Activated naive CD4-positive, alpha-beta T cell treated with anti-CD3 and anti-CD28 coated beads for 36 hours (primary cell): ENCODE measurements at regions not wholly inside any gene's neighbourhood (a gene's known extent, or its start where the extent isn't known, plus 50 kb on each side); places are given as distances from the start of the nearest gene placed in this dataset.

Source experiments
- CTCF ChIA-PET: fragments of 350-600 bp; sonication (Branson Sonifier 250); formaldehyde crosslinking; loops from one replicate; lab custom pipeline; 2021; ENCODE audit warnings: antibody characterized with exemption; lab: Charles Lee
- DNase-seq: peaks from one replicate; pipeline ENCODE4 v3.0.0-alpha.2; 2020
- H3K27ac Mint-ChIP-seq: one replicate; pipeline ENCODE4 v1.8.0; 2021; ENCODE audit warnings: mild to moderate bottlenecking, mixed read lengths
- H3K27me3 Mint-ChIP-seq: one replicate; pipeline ENCODE4 v1.8.0; 2021; ENCODE audit warnings: low read depth, mixed read lengths
- H3K36me3 Mint-ChIP-seq: one replicate; pipeline ENCODE4 v1.8.0; 2021; ENCODE audit warnings: low read depth, mixed read lengths
- H3K4me1 Mint-ChIP-seq: one replicate; pipeline ENCODE4 v1.8.0; 2021; ENCODE audit warnings: low read depth, mixed read lengths
- H3K4me3 Mint-ChIP-seq: one replicate; pipeline ENCODE4 v1.8.0; 2021; ENCODE audit warnings: mild to moderate bottlenecking, moderate library complexity, mixed read lengths
- H3K9me3 Mint-ChIP-seq: one replicate; pipeline ENCODE4 v1.8.0; 2021; ENCODE audit warnings: mixed read lengths
- intact Hi-C: fragments of 100-400 bp; cut with micrococcal nuclease; formaldehyde crosslinking; loops from one replicate; pipeline ENCODE4 v1.15.1; 2023

- CTCF ChIA-PET, result no interaction called here
These were observed 780.5 kb upstream of the ARGLU1 start for GRCh38 chr13:107348471-107348870.

GRCh38 chr13:107347641-107348369 is 779.9 kb upstream of the ARGLU1 start:
- intact Hi-C loops, result no loop called here

More at GRCh38 chr13:107348471-107348870, 780.5 kb upstream of the ARGLU1 start:
- Mint-ChIP-seq H3K27ac (no peak overlapping the region), H3K4me3 (no peak overlapping the region), H3K9me3 (no peaks in the 10 kb centered on the region), H3K4me1 (no peaks in the 10 kb centered on the region), H3K27me3 (no peaks in the 10 kb centered on the region), H3K36me3 (no peaks in the 10 kb centered on the region)
- no peak for DNase-seq
- intact Hi-C loops, result no loop called here

GRCh38 chr13:107342747-107343146 is 774.8 kb upstream of the ARGLU1 start:
- Mint-ChIP-seq H3K27ac (no peak overlapping the region), H3K4me3 (no peak overlapping the region), H3K27me3 (no peaks in the 10 kb centered on the region), H3K4me1 (no peaks in the 10 kb centered on the region), H3K36me3 (no peaks in the 10 kb centered on the region), H3K9me3 (no peaks in the 10 kb centered on the region)
- CTCF ChIA-PET, result no interaction called here
- DNase-seq, result no peak
- intact Hi-C loops, result no loop called here

More at GRCh38 chr13:107347641-107348369, 779.9 kb upstream of the ARGLU1 start:
- CTCF ChIA-PET, result no interaction called here
- Mint-ChIP-seq H3K36me3 (no peaks in the 10 kb centered on the region), H3K27ac (no peak overlapping the region), H3K4me3 (no peak overlapping the region), H3K9me3 (no peaks in the 10 kb centered on the region), H3K27me3 (no peaks in the 10 kb centered on the region), H3K4me1 (no peaks in the 10 kb centered on the region)
- no peak for DNase-seq

GRCh38 chr13:107339209-107339608 is 771.3 kb upstream of the ARGLU1 start:
- Mint-ChIP-seq H3K9me3 (no peaks in the 10 kb centered on the region), H3K4me3 (no peak overlapping the region), H3K36me3 (no peaks in the 10 kb centered on the region), H3K27ac (no peak overlapping the region), H3K27me3 (no peaks in the 10 kb centered on the region), H3K4me1 (no peaks in the 10 kb centered on the region)
- intact Hi-C loops, result no loop called here
- CTCF ChIA-PET, result no interaction called here
- no peak for DNase-seq

GRCh38 chr13:107332188-107332587 is 764.3 kb upstream of the ARGLU1 start:
- Mint-ChIP-seq H3K27me3 (no peaks in the 10 kb centered on the region), H3K4me1 (no peaks in the 10 kb centered on the region), H3K27ac (no peak overlapping the region), H3K9me3 (no peaks in the 10 kb centered on the region), H3K4me3 (no peak overlapping the region), H3K36me3 (no peaks in the 10 kb centered on the region)
- DNase-seq, result no peak
- CTCF ChIA-PET, result no interaction called here
- intact Hi-C loops, result no loop called here

GRCh38 chr13:107331359-107331758 is 763.4 kb upstream of the ARGLU1 start:
- DNase-seq, result no peak
- intact Hi-C loops, result no loop called here
- CTCF ChIA-PET, result no interaction called here
- H3K27ac Mint-ChIP-seq, result no peak overlapping the region
- H3K27me3 Mint-ChIP-seq, result no peaks in the 10 kb centered on the region
- H3K9me3 Mint-ChIP-seq, result no peaks in the 10 kb centered on the region
- no peaks in the 10 kb centered on the region for H3K4me1 Mint-ChIP-seq
- no peak overlapping the region for H3K4me3 Mint-ChIP-seq
- H3K36me3 Mint-ChIP-seq, result no peaks in the 10 kb centered on the region

- H3K4me3 Mint-ChIP-seq, result no peak overlapping the region
- no peaks in the 10 kb centered on the region for H3K4me1 Mint-ChIP-seq
- DNase-seq, result no peak
- CTCF ChIA-PET, result no interaction called here
- H3K36me3 Mint-ChIP-seq, result no peaks in the 10 kb centered on the region
- H3K27ac Mint-ChIP-seq, result no peak overlapping the region
- no peaks in the 10 kb centered on the region for H3K27me3 Mint-ChIP-seq
- no peaks in the 10 kb centered on the region for H3K9me3 Mint-ChIP-seq
- intact Hi-C loops, result no loop called here
These were observed 762.5 kb upstream of the ARGLU1 start for GRCh38 chr13:107330484-107330883.

GRCh38 chr13:107329991-107330390 is 762.1 kb upstream of the ARGLU1 start:
- intact Hi-C loops, result no loop called here
- Mint-ChIP-seq H3K4me1 (no peaks in the 10 kb centered on the region), H3K27ac (no peak overlapping the region), H3K4me3 (no peak overlapping the region), H3K9me3 (no peaks in the 10 kb centered on the region), H3K27me3 (no peaks in the 10 kb centered on the region), H3K36me3 (no peaks in the 10 kb centered on the region)
- DNase-seq, result no peak
- CTCF ChIA-PET, result no interaction called here

- no peaks in the 10 kb centered on the region for H3K27me3 Mint-ChIP-seq
- no peak overlapping the region for H3K4me3 Mint-ChIP-seq
- H3K36me3 Mint-ChIP-seq, result no peaks in the 10 kb centered on the region
- no peaks in the 10 kb centered on the region for H3K9me3 Mint-ChIP-seq
- H3K27ac Mint-ChIP-seq, result no peak overlapping the region
- intact Hi-C loops, result no loop called here
- DNase-seq, result no peak
- CTCF ChIA-PET, result no interaction called here
- no peaks in the 10 kb centered on the region for H3K4me1 Mint-ChIP-seq
These were observed 756.7 kb upstream of the ARGLU1 start for GRCh38 chr13:107324416-107325204.

GRCh38 chr13:107322228-107322627 is 754.3 kb upstream of the ARGLU1 start:
- intact Hi-C loops, result no loop called here
- CTCF ChIA-PET, result no interaction called here
- no peak overlapping the region for H3K27ac Mint-ChIP-seq
- no peaks in the 10 kb centered on the region for H3K36me3 Mint-ChIP-seq
- no peaks in the 10 kb centered on the region for H3K9me3 Mint-ChIP-seq
- DNase-seq, result no peak
- H3K27me3 Mint-ChIP-seq, result no peaks in the 10 kb centered on the region
- no peak overlapping the region for H3K4me3 Mint-ChIP-seq
- H3K4me1 Mint-ChIP-seq, result no peaks in the 10 kb centered on the region

- H3K9me3 Mint-ChIP-seq, result no peaks in the 10 kb centered on the region
- CTCF ChIA-PET, result no interaction called here
- intact Hi-C loops, result no loop called here
- no peaks in the 10 kb centered on the region for H3K27me3 Mint-ChIP-seq
- H3K4me3 Mint-ChIP-seq, result no peak overlapping the region
- DNase-seq, result no peak
- no peak overlapping the region for H3K27ac Mint-ChIP-seq
- no peaks in the 10 kb centered on the region for H3K4me1 Mint-ChIP-seq
- H3K36me3 Mint-ChIP-seq, result no peaks in the 10 kb centered on the region
These were observed 737.2 kb upstream of the ARGLU1 start for GRCh38 chr13:107305178-107305577.

GRCh38 chr13:107301724-107302374 is 733.9 kb upstream of the ARGLU1 start:
- Mint-ChIP-seq H3K9me3 (no peaks in the 10 kb centered on the region), H3K36me3 (no peaks in the 10 kb centered on the region), H3K4me3 (no peak overlapping the region), H3K4me1 (no peaks in the 10 kb centered on the region), H3K27me3 (no peaks in the 10 kb centered on the region), H3K27ac (no peak overlapping the region)
- DNase-seq, result no peak
- CTCF ChIA-PET, result interaction anchor here (0.9 kb wide), 1 partner anchor 9 kb away, joined by 3 read pairs; no protein-coding TSS in a partner anchor
- intact Hi-C loops, result no loop called here
